GM21825 (cell line): ENCODE measurements at regions not wholly inside any gene's neighbourhood (a gene's known extent, or its start where the extent isn't known, plus 50 kb on each side); places are given as distances from the start of the nearest gene placed in this dataset.

ENCODE experiments used
- ATAC-seq: cut with Tn5 transposase; IDR thresholded peaks from one replicate; pipeline ENCODE4 v1.9.1; 2021; ENCODE audit warnings: mild to moderate bottlenecking, moderate library complexity; ENCODE audit not compliant: unreplicated experiment

DNA sequence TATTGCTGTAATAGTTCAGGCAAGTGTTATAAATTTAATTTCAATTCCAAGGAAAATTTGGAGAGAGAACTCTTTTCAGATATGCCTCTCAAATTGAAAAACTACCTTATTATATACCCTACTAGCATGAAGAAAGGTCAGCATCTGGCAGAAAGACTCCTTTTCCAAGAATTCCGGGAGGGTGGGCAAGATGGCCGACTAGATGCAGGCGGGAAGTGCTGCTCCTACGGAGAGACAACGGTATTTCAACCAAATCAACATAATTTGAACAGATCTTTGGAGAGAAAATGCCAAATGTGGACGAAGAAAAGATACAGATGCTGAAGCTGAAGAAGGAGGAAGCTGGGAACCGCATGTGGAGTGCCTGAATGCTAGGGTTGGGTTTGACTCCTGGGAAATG lies 53.8 kb upstream of the INTU start:
- ATAC-seq = no peak

DNA sequence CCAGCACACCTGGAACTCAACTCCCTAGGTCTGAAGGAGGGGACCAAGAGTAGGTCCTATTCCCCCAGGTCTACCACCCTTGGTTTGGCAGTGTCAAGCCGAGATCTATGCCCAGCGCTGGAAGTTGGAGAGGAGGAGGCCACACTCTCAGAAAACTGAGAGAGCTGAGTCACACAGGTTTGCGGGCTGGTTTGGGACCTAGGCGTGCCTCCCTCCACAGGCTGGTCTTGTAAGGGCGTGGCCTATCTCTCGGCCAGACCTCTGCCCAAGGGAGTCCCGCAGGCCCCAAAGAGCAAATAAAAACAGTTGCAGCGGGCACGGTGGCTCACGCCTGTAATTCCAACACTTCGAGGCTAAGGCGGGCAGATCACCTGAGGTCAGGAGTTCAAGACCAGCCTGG lies 52.9 kb upstream of the INTU start:
- ATAC-seq = no peak

DNA sequence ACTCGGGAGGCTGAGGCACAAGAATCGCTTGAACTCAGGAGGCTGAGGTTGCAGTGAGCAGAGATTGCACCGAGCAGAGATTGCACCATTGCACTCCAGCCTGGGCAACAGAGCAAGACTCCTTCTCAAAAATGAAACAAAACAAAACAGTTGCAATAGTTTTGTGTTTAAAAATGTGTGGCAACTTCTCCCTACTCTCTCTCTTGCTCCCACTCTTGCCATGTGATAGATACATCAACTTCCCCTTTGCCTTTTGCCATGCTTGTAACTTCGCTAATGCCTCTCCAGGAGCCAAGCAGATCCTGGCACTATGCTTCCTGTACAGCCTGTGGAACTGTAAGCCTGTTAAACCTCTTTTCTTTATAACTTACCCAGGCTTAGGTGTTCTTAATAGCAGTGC lies 52.5 kb upstream of the INTU start:
- no peak for ATAC-seq

DNA sequence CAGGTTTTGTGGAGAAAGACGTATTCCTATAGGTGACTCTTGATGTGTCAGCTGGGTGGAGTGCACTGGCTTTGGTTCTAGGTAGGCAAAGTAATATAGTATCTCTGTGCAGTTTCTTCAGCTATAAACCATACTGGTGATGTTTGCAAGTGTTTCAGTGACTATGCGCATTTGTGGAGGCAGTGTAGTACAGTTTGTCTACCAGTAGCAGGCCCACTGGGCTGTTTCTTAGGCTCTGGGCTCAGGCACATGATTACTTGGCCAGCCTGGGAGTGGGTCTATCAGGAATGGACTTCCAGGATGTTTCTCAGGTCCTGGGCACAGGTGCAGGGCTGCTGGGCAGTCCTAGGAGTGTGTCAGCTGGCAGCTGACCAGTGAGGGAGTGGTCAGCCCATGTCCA lies 51.9 kb upstream of the INTU start:
- ATAC-seq = no peak
